Mucosa of rectum (tissue), 2 donors: ENCODE measurements at regions not wholly inside any gene's neighbourhood (a gene's known extent, or its start where the extent isn't known, plus 50 kb on each side); places are given as distances from the start of the nearest gene placed in this dataset.

ENCODE experiments used
- H3K27ac ChIP-seq, 2 donors: one replicate each; pipeline ENCODE4 v1.7.0; 2013; ENCODE audit warnings: inconsistent platforms in 2 of 2, low read depth in 2 of 2, low read length in 2 of 2
- H3K27me3 ChIP-seq, 2 donors: one replicate each; pipeline ENCODE4 v1.7.0; 2013; ENCODE audit warnings: low read length in 2 of 2; ENCODE audit not compliant: control insufficient read depth in 2 of 2, insufficient read depth in 2 of 2
- H3K36me3 ChIP-seq, 2 donors: one replicate each; pipeline ENCODE4 v1.7.0; 2013; ENCODE audit warnings: low read length in 2 of 2; ENCODE audit not compliant: control insufficient read depth in 2 of 2, insufficient read depth in 2 of 2
- H3K4me1 ChIP-seq, 2 donors: one replicate each; pipeline ENCODE4 v1.7.0; 2013; ENCODE audit warnings: low read length in 2 of 2, mild to moderate bottlenecking in 1 of 2; ENCODE audit not compliant: control insufficient read depth in 2 of 2, insufficient read depth in 2 of 2
- H3K4me3 ChIP-seq, 2 donors: one replicate each; pipeline ENCODE4 v1.7.0; 2013; ENCODE audit warnings: low read length in 2 of 2
- H3K9ac ChIP-seq, 2 donors: one replicate each; pipeline ENCODE4 v1.7.0; 2013; ENCODE audit warnings: low read length in 2 of 2, low read depth in 1 of 2, mild to moderate bottlenecking in 1 of 2
- H3K9me3 ChIP-seq, 2 donors: one replicate each; pipeline ENCODE4 v1.7.0; 2013; ENCODE audit warnings: low read length in 2 of 2; ENCODE audit not compliant: control insufficient read depth in 2 of 2
- donor health status: healthy.
- donor health status: Normal muscosa, but diverticular disease.

DNA sequence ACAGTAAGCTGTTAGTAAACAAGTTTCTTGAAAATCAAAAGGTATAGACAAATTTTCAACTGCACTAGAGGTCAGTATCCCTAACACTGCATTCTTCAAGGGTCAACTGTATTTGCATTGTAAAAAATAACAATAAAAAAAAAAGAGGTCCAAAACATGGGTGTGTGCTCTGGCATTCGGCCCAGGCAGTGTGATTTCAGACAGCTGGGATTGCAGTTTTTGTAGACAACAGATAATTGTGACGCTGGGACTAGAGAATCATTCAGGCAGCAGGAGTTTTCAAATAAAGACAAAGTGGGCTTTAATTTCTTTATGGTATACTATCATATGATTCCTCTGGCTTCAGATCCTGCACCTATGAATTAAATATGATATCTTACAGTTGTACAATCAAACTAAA, 543.2 kb upstream of the SEMA3D start:
- Histone ChIP-seq H3K27ac (no peak overlapping the region), H3K27me3 (no peaks in the 10 kb centered on the region)

GRCh38 chr7:85725026-85725425, 538.2 kb upstream of the SEMA3D start:
- H3K4me1 ChIP-seq: no peaks in the 10 kb centered on the region

More for the DNA sequence above, 543.2 kb upstream of the SEMA3D start:
- H3K4me1 ChIP-seq: no peaks in the 10 kb centered on the region
- no peaks in the 10 kb centered on the region for H3K36me3 ChIP-seq
- no peaks in the 10 kb centered on the region for H3K9me3 ChIP-seq
- H3K4me3 ChIP-seq: no peak overlapping the region
- no peak overlapping the region for H3K9ac ChIP-seq

DNA sequence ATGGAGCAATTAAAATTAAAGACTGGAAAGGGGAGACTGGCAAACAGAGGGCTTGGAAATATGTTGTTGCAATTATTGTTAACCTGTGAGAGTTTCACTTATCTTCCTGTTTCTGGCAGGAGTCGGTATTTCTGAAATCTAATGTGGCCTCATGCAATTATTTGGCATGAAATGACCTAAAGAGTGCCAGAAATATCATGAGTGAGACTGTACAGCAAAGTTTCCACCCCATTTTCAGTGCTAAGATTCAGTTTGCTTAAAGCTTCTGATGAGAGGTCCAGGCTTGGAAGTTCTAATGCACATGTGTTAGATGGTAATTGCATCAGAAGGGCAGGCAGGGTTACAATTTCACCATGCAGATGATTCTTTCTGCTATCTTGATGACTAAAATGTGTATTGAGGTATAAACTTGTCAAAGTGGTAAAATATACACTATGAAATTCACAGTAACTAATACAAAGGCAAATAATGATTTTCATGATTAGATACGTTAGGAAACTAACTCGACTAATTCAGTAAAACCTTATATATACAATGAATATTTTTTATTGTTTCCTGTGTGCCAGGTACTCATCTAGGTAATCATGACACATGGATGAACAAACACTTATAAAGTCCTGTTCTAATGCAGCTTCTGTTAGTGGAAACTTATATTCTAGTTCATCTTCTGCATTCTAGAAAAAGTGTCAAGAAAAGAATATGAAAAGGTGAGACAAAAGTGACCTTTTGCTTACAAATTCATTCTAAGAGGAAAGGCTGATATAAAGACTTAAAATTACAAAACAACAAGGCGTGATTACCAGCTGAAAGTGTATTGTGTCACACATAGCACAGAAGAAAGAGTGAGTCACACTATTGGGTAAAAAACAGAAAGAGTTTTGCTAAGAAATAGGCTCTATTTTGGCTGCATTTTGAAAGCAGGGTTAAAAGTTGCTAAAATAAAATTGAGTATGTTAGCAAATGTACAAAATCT, 533.4 kb upstream of the SEMA3D start:
- Histone ChIP-seq H3K27me3 (no peaks in the 10 kb centered on the region), H3K4me3 (no peak overlapping the region), H3K27ac (no peak overlapping the region), H3K36me3 (no peaks in the 10 kb centered on the region), H3K4me1 (no peaks in the 10 kb centered on the region), H3K9ac (no peak overlapping the region), H3K9me3 (no peaks in the 10 kb centered on the region)

More at GRCh38 chr7:85725026-85725425, 538.2 kb upstream of the SEMA3D start:
- Histone ChIP-seq H3K9ac (no peak overlapping the region), H3K36me3 (no peaks in the 10 kb centered on the region), H3K27ac (no peak overlapping the region), H3K9me3 (no peaks in the 10 kb centered on the region), H3K27me3 (no peaks in the 10 kb centered on the region), H3K4me3 (no peak overlapping the region)

- no peaks in the 10 kb centered on the region for H3K36me3 ChIP-seq
- H3K27me3 ChIP-seq: no peaks in the 10 kb centered on the region
- no peaks in the 10 kb centered on the region for H3K9me3 ChIP-seq
- no peak overlapping the region for H3K4me3 ChIP-seq
- no peak overlapping the region for H3K27ac ChIP-seq
- H3K9ac ChIP-seq: no peak overlapping the region
- H3K4me1 ChIP-seq: no peaks in the 10 kb centered on the region
Observed at GRCh38 chr7:85716353-85716752, 529.5 kb upstream of the SEMA3D start.

- Histone ChIP-seq H3K4me3 (no peak overlapping the region), H3K9me3 (no peaks in the 10 kb centered on the region), H3K4me1 (no peaks in the 10 kb centered on the region), H3K27ac (no peak overlapping the region), H3K36me3 (no peaks in the 10 kb centered on the region), H3K9ac (no peak overlapping the region), H3K27me3 (no peaks in the 10 kb centered on the region)
Observed at GRCh38 chr7:85714951-85715350, 528.1 kb upstream of the SEMA3D start.

GRCh38 chr7:85714043-85714578, 527.3 kb upstream of the SEMA3D start:
- Histone ChIP-seq H3K27me3 (no peaks in the 10 kb centered on the region), H3K36me3 (no peaks in the 10 kb centered on the region), H3K4me1 (no peaks in the 10 kb centered on the region), H3K9me3 (no peaks in the 10 kb centered on the region), H3K4me3 (no peak overlapping the region), H3K27ac (no peak overlapping the region), H3K9ac (no peak overlapping the region)

DNA sequence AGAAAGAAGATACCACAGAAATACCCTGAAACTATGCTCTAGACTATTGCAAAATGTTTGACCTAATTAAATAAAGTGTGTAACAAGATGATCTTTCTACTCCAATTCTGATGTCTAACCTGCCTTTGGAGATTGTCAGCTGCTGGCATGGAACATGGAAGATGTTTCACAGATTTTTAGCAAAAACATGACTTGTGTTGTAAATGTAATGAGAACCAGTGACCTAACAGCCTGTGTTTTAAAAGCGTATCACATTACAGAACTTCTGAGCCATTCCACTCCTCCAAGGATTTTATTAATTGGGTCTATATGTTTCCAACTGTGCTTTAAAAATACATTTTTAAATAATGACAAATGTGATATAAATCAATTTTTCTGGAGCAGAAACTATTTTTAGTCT, 526.3 kb upstream of the SEMA3D start:
- H3K27ac ChIP-seq: no peak overlapping the region
- no peak overlapping the region for H3K4me3 ChIP-seq
- no peak overlapping the region for H3K9ac ChIP-seq
- no peaks in the 10 kb centered on the region for H3K9me3 ChIP-seq
- no peaks in the 10 kb centered on the region for H3K27me3 ChIP-seq
- no peaks in the 10 kb centered on the region for H3K36me3 ChIP-seq
- H3K4me1 ChIP-seq: no peaks in the 10 kb centered on the region

DNA sequence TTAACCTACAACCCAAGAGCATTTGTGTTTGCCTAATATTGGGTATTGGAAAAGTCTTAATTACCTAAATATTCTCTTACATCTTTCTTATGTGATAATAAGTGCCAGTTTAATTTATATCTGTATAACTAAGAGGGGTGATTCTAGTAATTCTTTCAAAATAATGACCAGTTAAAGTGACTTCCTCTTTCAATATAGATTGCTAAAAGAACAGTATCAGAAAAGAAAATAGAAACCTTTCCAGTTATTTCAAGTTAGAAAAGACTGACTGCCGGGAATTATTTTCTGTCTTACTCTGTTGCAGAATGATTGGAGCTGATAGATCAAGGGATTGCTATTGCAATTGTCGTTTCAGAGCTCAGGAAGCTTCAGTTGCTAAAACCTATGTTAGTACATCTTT, 525.0 kb upstream of the SEMA3D start:
- H3K36me3 ChIP-seq: no peaks in the 10 kb centered on the region
- H3K27ac ChIP-seq: no peak overlapping the region
- no peaks in the 10 kb centered on the region for H3K9me3 ChIP-seq
- H3K27me3 ChIP-seq: no peaks in the 10 kb centered on the region
- no peaks in the 10 kb centered on the region for H3K4me1 ChIP-seq
- H3K4me3 ChIP-seq: no peak overlapping the region
- H3K9ac ChIP-seq: no peak overlapping the region

DNA sequence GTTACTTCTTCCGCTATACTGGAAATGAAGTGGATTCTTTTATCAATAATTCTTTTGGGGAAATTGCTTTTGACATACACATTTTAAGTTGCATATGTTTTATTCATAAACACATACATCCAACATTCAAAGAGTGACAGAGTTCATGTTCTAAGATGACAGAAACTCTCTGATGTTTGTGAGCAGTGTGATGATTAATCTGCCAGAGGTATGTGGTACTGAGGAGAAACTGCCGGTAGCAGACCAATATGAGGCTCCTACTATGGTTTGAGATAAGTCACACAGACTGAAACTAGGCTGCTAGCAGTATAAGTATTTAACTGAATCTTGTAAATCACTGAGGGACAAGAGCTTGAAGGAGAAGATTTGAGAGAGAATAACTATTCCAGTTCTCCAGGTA, 524.1 kb upstream of the SEMA3D start:
- H3K9me3 ChIP-seq: no peaks in the 10 kb centered on the region
- H3K27me3 ChIP-seq: no peaks in the 10 kb centered on the region
- H3K9ac ChIP-seq: no peak overlapping the region
- no peaks in the 10 kb centered on the region for H3K36me3 ChIP-seq
- H3K4me1 ChIP-seq: no peaks in the 10 kb centered on the region
- no peak overlapping the region for H3K27ac ChIP-seq
- H3K4me3 ChIP-seq: no peak overlapping the region

GRCh38 chr7:85708221-85708620, 521.4 kb upstream of the SEMA3D start:
- Histone ChIP-seq H3K4me1 (no peaks in the 10 kb centered on the region), H3K9ac (no peak overlapping the region), H3K27me3 (no peaks in the 10 kb centered on the region), H3K9me3 (no peaks in the 10 kb centered on the region), H3K4me3 (no peak overlapping the region), H3K36me3 (no peaks in the 10 kb centered on the region), H3K27ac (no peak overlapping the region)
